H1 (cell line): ENCODE measurements at regions not wholly inside any gene's neighbourhood (a gene's known extent, or its start where the extent isn't known, plus 50 kb on each side); places are given as distances from the start of the nearest gene placed in this dataset.

Experiments used
- CTCF ChIA-PET: fragments of 300-600 bp; sonication (Branson Sonifier 250); formaldehyde crosslinking; loops from one replicate; lab custom pipeline; 2021; ENCODE audit not compliant: partially characterized antibody; lab: Charles Lee
- POLR2A ChIA-PET: fragments of 300-600 bp; sonication (Branson Sonifier 250); formaldehyde crosslinking; loops from one replicate; lab custom pipeline; 2021; ENCODE audit warnings: inconsistent platforms; ENCODE audit not compliant: partially characterized antibody; lab: Charles Lee
- DNase-seq, 2 experiments: peaks; one replicate each; pipeline versions ENCODE4 v3.0.0 to v3.0.0-alpha.2; 2010 to 2022; ENCODE audit warnings: low spot score in 2 of 2, low read depth in 1 of 2, mixed read lengths in 1 of 2
- FAIRE-seq: peaks from 2 replicates; lab custom pipeline; 2011; peaks lifted over from hg19 to GRCh38; lab: Jason Lieb, UNC
- H2AFZ ChIP-seq: 2 replicates; pipeline ENCODE4 v1.8.1; 2012; ENCODE audit warnings: low read length, inconsistent platforms
- H2AK5ac ChIP-seq: 2 replicates; pipeline ENCODE4 v1.6.1; 2013; ENCODE audit warnings: low read depth, low read length
- H2BK120ac ChIP-seq: replicated peaks from 2 replicates; pipeline ENCODE3; 2013; ENCODE audit warnings: low read depth, low read length, inconsistent platforms
- H2BK12ac ChIP-seq: 2 replicates; pipeline ENCODE4 v1.6.1; 2013; ENCODE audit warnings: low read depth, low read length
- H2BK15ac ChIP-seq: 2 replicates; pipeline ENCODE4 v1.6.1; 2013; ENCODE audit warnings: low read length
- H2BK20ac ChIP-seq: 2 replicates; pipeline ENCODE4 v1.6.1; 2013; ENCODE audit warnings: low read length
- H2BK5ac ChIP-seq: 2 replicates; pipeline ENCODE4 v1.6.1; 2013; ENCODE audit warnings: low read depth, low read length
- H3K14ac ChIP-seq: 2 replicates; pipeline ENCODE4 v1.6.1; 2013; ENCODE audit warnings: inconsistent platforms; ENCODE audit not compliant: insufficient read length
- H3K18ac ChIP-seq: 2 replicates; pipeline ENCODE4 v1.6.1; 2013; ENCODE audit warnings: low read length; ENCODE audit errors: extremely low read depth
- H3K23ac ChIP-seq: 2 replicates; pipeline ENCODE4 v1.6.1; 2013; ENCODE audit warnings: inconsistent platforms; ENCODE audit not compliant: insufficient read length
- H3K23me2 ChIP-seq: 2 replicates; pipeline ENCODE4 v1.6.1; 2013; ENCODE audit warnings: low read depth, low read length
- H3K27ac ChIP-seq: 2 replicates; pipeline ENCODE4 v1.6.1; 2011; ENCODE audit warnings: low read depth, low read length, inconsistent platforms
- H3K27me3 ChIP-seq, 4 experiments: replicated peaks in 1 of 4; 1 replicate in 1 of 4; 2 replicates in 3 of 4; pipeline versions ENCODE4 v1.6.1 to v1.8.1; 2011 to 2013; ENCODE audit warnings: low read length in 3 of 4, mild to moderate bottlenecking in 3 of 4, inconsistent platforms in 2 of 4, mixed read lengths in 2 of 4, moderate library complexity in 1 of 4; ENCODE audit not compliant: control insufficient read depth in 3 of 4, insufficient read depth in 3 of 4; ENCODE audit errors: extremely low read depth in 1 of 4
- H3K36me3 ChIP-seq, 4 experiments: 2 replicates each; pipeline versions ENCODE4 v1.6.1 to v1.8.1; 2011 to 2013; ENCODE audit warnings: mild to moderate bottlenecking in 4 of 4, low read length in 3 of 4, moderate library complexity in 2 of 4, control low read depth in 1 of 4, inconsistent platforms in 1 of 4; ENCODE audit not compliant: insufficient read depth in 4 of 4, control insufficient read depth in 2 of 4
- H3K4ac ChIP-seq: replicated peaks from 2 replicates; pipeline ENCODE3; 2013; ENCODE audit warnings: low read length, low read depth, mixed read lengths, inconsistent platforms; ENCODE audit not compliant: insufficient read length
- H3K4me1 ChIP-seq, 4 experiments: replicated peaks in 1 of 4; 1 replicate in 1 of 4; 2 replicates in 3 of 4; pipeline versions ENCODE4 v1.6.1 to v1.8.1; 2011 to 2013; ENCODE audit warnings: low read length in 3 of 4, inconsistent platforms in 2 of 4, mixed read lengths in 1 of 4; ENCODE audit not compliant: insufficient read depth in 4 of 4, control insufficient read depth in 3 of 4
- H3K4me2 ChIP-seq, 2 experiments: 2 replicates each; pipeline versions ENCODE4 v1.6.1 to v1.8.1; 2011 to 2013; ENCODE audit warnings: low read depth in 2 of 2, low read length in 2 of 2, control low read depth in 1 of 2, inconsistent platforms in 1 of 2, mild to moderate bottlenecking in 1 of 2; ENCODE audit not compliant: insufficient read depth in 1 of 2
- H3K4me3 ChIP-seq, 4 experiments: fragments of 200-600, 300-600 bp in 1 of 4; sonication (generic), shearing (Covaris generic), sonication (Bioruptor Twin) in 1 of 4; 2 replicates each; pipeline versions ENCODE4 v1.5.1 to v1.8.1; 2011 to 2016; ENCODE audit warnings: low read length in 4 of 4, low read depth in 3 of 4, control low read depth in 2 of 4, inconsistent platforms in 2 of 4, mild to moderate bottlenecking in 2 of 4, mixed read lengths in 1 of 4, moderate library complexity in 1 of 4; ENCODE audit not compliant: insufficient read depth in 2 of 4; ENCODE audit errors: extremely low read depth in 1 of 4
- H3K56ac ChIP-seq: replicated peaks from 2 replicates; pipeline ENCODE3; 2013; ENCODE audit warnings: low read depth, mild to moderate bottlenecking, mixed read lengths, low read length, inconsistent platforms; ENCODE audit not compliant: insufficient read length
- H3K79me1 ChIP-seq: 2 replicates; pipeline ENCODE4 v1.6.1; 2013; ENCODE audit warnings: low read depth, low read length, control low read depth
- H3K79me2 ChIP-seq, 2 experiments: 2 replicates each; pipeline versions ENCODE4 v1.6.1 to v1.8.1; 2012 to 2013; ENCODE audit warnings: low read length in 2 of 2, mild to moderate bottlenecking in 2 of 2, inconsistent platforms in 1 of 2; ENCODE audit not compliant: insufficient read depth in 2 of 2, control insufficient read depth in 1 of 2
- H3K9ac ChIP-seq, 4 experiments: replicated peaks in 1 of 4; 1 replicate in 1 of 4; 2 replicates in 3 of 4; pipeline versions ENCODE4 v1.6.1 to v1.8.1; 2011 to 2013; ENCODE audit warnings: low read depth in 3 of 4, low read length in 3 of 4, control low read depth in 2 of 4, mild to moderate bottlenecking in 2 of 4, moderate library complexity in 2 of 4, inconsistent platforms in 1 of 4; ENCODE audit errors: extremely low read depth in 1 of 4
- H3K9me3 ChIP-seq, 2 experiments: 2 replicates each; pipeline versions ENCODE4 v1.6.1 to v1.8.1; 2012 to 2013; ENCODE audit warnings: mild to moderate bottlenecking in 2 of 2, moderate library complexity in 2 of 2, control low read depth in 1 of 2, inconsistent platforms in 1 of 2, low read depth in 1 of 2, low read length in 1 of 2, mixed read lengths in 1 of 2; ENCODE audit not compliant: insufficient read depth in 2 of 2
- H4K20me1 ChIP-seq, 2 experiments: replicated peaks in 1 of 2; 2 replicates each; pipeline versions ENCODE3 to v1.8.1; 2011 to 2013; ENCODE audit warnings: inconsistent platforms in 2 of 2, low read length in 2 of 2, mild to moderate bottlenecking in 1 of 2; ENCODE audit not compliant: insufficient read depth in 2 of 2, control insufficient read depth in 1 of 2
- H4K5ac ChIP-seq: 2 replicates; pipeline ENCODE4 v1.6.1; 2013; ENCODE audit warnings: low read length, low read depth, mixed read lengths, inconsistent platforms; ENCODE audit not compliant: insufficient read length
- H4K8ac ChIP-seq: 2 replicates; pipeline ENCODE4 v1.8.0; 2013; ENCODE audit warnings: mild to moderate bottlenecking, moderate library complexity, low read length, inconsistent platforms; ENCODE audit not compliant: insufficient read depth; ENCODE audit errors: extremely low read depth
- H4K91ac ChIP-seq: replicated peaks from 2 replicates; pipeline ENCODE3; 2013; ENCODE audit warnings: low read length, mixed read lengths, inconsistent platforms; ENCODE audit not compliant: insufficient read length
- CREB1 ChIP-seq: IDR thresholded peaks from 2 replicates; pipeline ENCODE4 v1.6.1; 2012; ENCODE audit warnings: inconsistent platforms
- CTBP2 ChIP-seq: IDR thresholded peaks from 2 replicates; pipeline ENCODE4 v1.7.0; 2011; ENCODE audit warnings: borderline replicate concordance, mild to moderate bottlenecking, moderate library complexity, mixed read lengths, low read length; ENCODE audit not compliant: insufficient read depth, insufficient read length
- CTCF ChIP-seq, 3 experiments: IDR thresholded peaks; 1 replicate in 2 of 3; 2 replicates in 1 of 3; pipeline versions ENCODE4 v1.5.1 to v1.6.1; 2011; ENCODE audit warnings: low read length in 3 of 3, mild to moderate bottlenecking in 3 of 3, inconsistent platforms in 2 of 3, low read depth in 1 of 3, moderate library complexity in 1 of 3; ENCODE audit not compliant: insufficient read depth in 1 of 3; ENCODE audit errors: control extremely low read depth in 1 of 3
- GTF2F1 ChIP-seq: IDR thresholded peaks from 2 replicates; pipeline ENCODE4 v1.6.1; 2012; ENCODE audit warnings: low read depth, low read length, improper control_type of control experiment, borderline replicate concordance
- NANOG ChIP-seq: IDR thresholded peaks from 2 replicates; pipeline ENCODE4 v1.6.1; 2011; ENCODE audit warnings: low read length, low read depth, mild to moderate bottlenecking, inconsistent platforms; ENCODE audit not compliant: insufficient read depth, poor library complexity, severe bottlenecking
- RAD21 ChIP-seq, 2 experiments: IDR thresholded peaks in 1 of 2; conservative IDR thresholded peaks in 1 of 2; 2 replicates each; pipeline ENCODE4 v1.6.1; 2011; ENCODE audit warnings: low read depth in 2 of 2, low read length in 2 of 2, improper control_type of control experiment in 1 of 2, inconsistent platforms in 1 of 2, mild to moderate bottlenecking in 1 of 2, moderate library complexity in 1 of 2
- TAF7 ChIP-seq: optimal IDR thresholded peaks from 2 replicates; pipeline ENCODE3; 2011; ENCODE audit warnings: low read depth, mild to moderate bottlenecking, inconsistent platforms, low read length, moderate library complexity, borderline replicate concordance
- TEAD4 ChIP-seq: IDR thresholded peaks from 2 replicates; pipeline ENCODE4 v1.6.1; 2012; ENCODE audit warnings: low read depth, low read length, inconsistent platforms, mixed read lengths
- YY1 ChIP-seq: IDR thresholded peaks from 2 replicates; pipeline ENCODE4 v1.6.1; 2011; ENCODE audit warnings: low read depth, mild to moderate bottlenecking, low read length

GRCh38 chr1:104132382-104132973, 382.8 kb downstream of the AMY1C start:
- H4K91ac ChIP-seq = no peak overlapping the region
- TF ChIP-seq GTF2F1 (no peak), CTBP2 (no peak), CREB1 (no peak), NANOG (no peak), TAF7 (no peak), CTCF (IDR thresholded peaks at IDR 0.05; ENCODE audit: control extremely low read depth in 1 of 3, insufficient read depth in 1 of 3, low read depth in 1 of 3, low read length in 3 of 3) (peak in 2 of 3 experiments; percentile 65 to 81; a peak in 3 of 4 replicates), YY1 (no peak), RAD21 (IDR thresholded peaks at IDR 0.05 in 1 of 2, conservative IDR thresholded peaks at IDR 0.05 in 1 of 2; ENCODE audit: low read depth in 2 of 2, low read length in 2 of 2) (peak; percentile 78 to 85), TEAD4 (peak; percentile 80)
- H3K4me2 ChIP-seq = no peak overlapping the region
- H3K9me3 ChIP-seq = no peaks in the 10 kb centered on the region
- ChIA-PET CTCF (interaction anchor here (0.8 to 2.7 kb wide), 20 partner anchors 8 to 1291 kb away, joined by 3 to 10 read pairs (median 4); no protein-coding TSS in a partner anchor), POLR2A (no interaction called here)
- H3K27ac ChIP-seq = no peak overlapping the region
- H2AK5ac ChIP-seq = no peak overlapping the region
- no peak overlapping the region for H2BK120ac ChIP-seq
- H2BK12ac ChIP-seq = no peak overlapping the region
- DNase-seq (no peak), FAIRE-seq (peak; percentile 97)
- no peaks in the 10 kb centered on the region for H3K27me3 ChIP-seq
- H3K23ac ChIP-seq = no peak overlapping the region
- H3K14ac ChIP-seq = no peak overlapping the region
- no peak overlapping the region for H3K4ac ChIP-seq
- H2BK15ac ChIP-seq = no peak overlapping the region
- H4K8ac ChIP-seq = no peak overlapping the region
- no peaks in the 10 kb centered on the region for H3K4me1 ChIP-seq
- no peaks in the 10 kb centered on the region for H4K20me1 ChIP-seq
- no peak overlapping the region for H4K5ac ChIP-seq
- H2AFZ ChIP-seq = 0 out of 2 replicates have a peak overlapping the region, but pooled peaks have one; percentile 62
- H3K4me3 ChIP-seq = no peak overlapping the region
- no peak overlapping the region for H3K9ac ChIP-seq
- H3K23me2 ChIP-seq = no peaks in the 10 kb centered on the region; the same call in 1 of the 2 replicates
- no peak overlapping the region for H3K18ac ChIP-seq
- no peak overlapping the region for H2BK20ac ChIP-seq
- H3K36me3 ChIP-seq = no peaks in the 10 kb centered on the region
- no peak overlapping the region for H3K56ac ChIP-seq
- no peaks in the 10 kb centered on the region for H3K79me2 ChIP-seq
- no peaks in the 10 kb centered on the region for H3K79me1 ChIP-seq
- no peak overlapping the region for H2BK5ac ChIP-seq
